Skin of body (tissue), 1 donor: ENCODE measurements at regions not wholly inside any gene's neighbourhood (a gene's known extent, or its start where the extent isn't known, plus 50 kb on each side); places are given as distances from the start of the nearest gene placed in this dataset.
"Not testable (repeated sequence)": the region's sequence is repeated elsewhere in the genome, so short reads cannot be mapped to it uniquely, and the experiment has no call there.

Experiments
- DNase-seq: peaks from one replicate; lab custom pipeline; 2025; lab: John Stamatoyannopoulos, UW

GRCh38 chr5:25764733-25765132 is 1120.0 kb upstream of the CDH10 start:
- DNase-seq: no peak

GRCh38 chr5:25763781-25764180 is 1119.0 kb upstream of the CDH10 start:
- DNase-seq: no peak

- DNase-seq: no peak
Measured at GRCh38 chr5:25754895-25755294, 1110.1 kb upstream of the CDH10 start.

- DNase-seq: no peak
Measured at GRCh38 chr5:25744908-25745307, 1100.1 kb upstream of the CDH10 start.

GRCh38 chr5:25716680-25717079 is 1071.9 kb upstream of the CDH10 start:
- DNase-seq: no peak

- DNase-seq: no peak
Measured at GRCh38 chr5:25713259-25713658, 1068.5 kb upstream of the CDH10 start.

- DNase-seq: no peak
Measured at GRCh38 chr5:25707093-25707492, 1062.3 kb upstream of the CDH10 start.

- no peak for DNase-seq
Measured at GRCh38 chr5:25701936-25702335, 1057.2 kb upstream of the CDH10 start.

GRCh38 chr5:25694801-25695200 is 1050.0 kb upstream of the CDH10 start:
- DNase-seq: no peak

- no peak for DNase-seq
Measured at GRCh38 chr5:25688156-25688555, 1043.4 kb upstream of the CDH10 start.

GRCh38 chr5:25669645-25670401 is 1025.0 kb upstream of the CDH10 start:
- DNase-seq: no peak

GRCh38 chr5:25662610-25663009 is 1017.8 kb upstream of the CDH10 start:
- no peak for DNase-seq

GRCh38 chr5:25650316-25650715 is 1005.5 kb upstream of the CDH10 start:
- not testable (repeated sequence) for DNase-seq

- no peak for DNase-seq
Measured at GRCh38 chr5:25649628-25650265, 1005.0 kb upstream of the CDH10 start.

- DNase-seq: no peak
Measured at GRCh38 chr5:25646421-25647341, 1001.9 kb upstream of the CDH10 start.

GRCh38 chr5:25641124-25641523 is 996.3 kb upstream of the CDH10 start:
- DNase-seq: no peak

GRCh38 chr5:25619273-25619672 is 974.5 kb upstream of the CDH10 start:
- DNase-seq: no peak

GRCh38 chr5:25618821-25619220 is 974.0 kb upstream of the CDH10 start:
- no peak for DNase-seq

- no peak for DNase-seq
Measured at GRCh38 chr5:25614466-25614865, 969.7 kb upstream of the CDH10 start.

GRCh38 chr5:25604681-25605080 is 959.9 kb upstream of the CDH10 start:
- DNase-seq: no peak

GRCh38 chr5:25579111-25579510 is 934.3 kb upstream of the CDH10 start:
- no peak for DNase-seq

- DNase-seq: no peak
Measured at GRCh38 chr5:25573691-25574090, 928.9 kb upstream of the CDH10 start.
